GM23338 (cell line): ENCODE measurements at regions not wholly inside any gene's neighbourhood (a gene's known extent, or its start where the extent isn't known, plus 50 kb on each side); places are given as distances from the start of the nearest gene placed in this dataset.

ENCODE experiments used
- EZH2phosphoT487 ChIP-seq: fragments of 200-600 bp; sonication (generic); IDR thresholded peaks from one replicate; pipeline ENCODE4 v1.8.1; 2018; ENCODE audit warnings: antibody characterized with exemption; ENCODE audit not compliant: unreplicated experiment
- TF ChIP-seq, protein P1 (sequence below), 2 experiments: fragments of 200-600 bp in 1 of 2; sonication (generic) in 1 of 2; conservative IDR thresholded peaks; 2 replicates each; pipeline versions ENCODE4 v1.5.1 to v1.6.1; 2016 to 2017; ENCODE audit warnings: antibody characterized with exemption in 2 of 2, low read depth in 2 of 2, mild to moderate bottlenecking in 2 of 2, moderate library complexity in 1 of 2

- no peak for TF ChIP-seq EZH2phosphoT487
- TF ChIP-seq, protein P1, sequence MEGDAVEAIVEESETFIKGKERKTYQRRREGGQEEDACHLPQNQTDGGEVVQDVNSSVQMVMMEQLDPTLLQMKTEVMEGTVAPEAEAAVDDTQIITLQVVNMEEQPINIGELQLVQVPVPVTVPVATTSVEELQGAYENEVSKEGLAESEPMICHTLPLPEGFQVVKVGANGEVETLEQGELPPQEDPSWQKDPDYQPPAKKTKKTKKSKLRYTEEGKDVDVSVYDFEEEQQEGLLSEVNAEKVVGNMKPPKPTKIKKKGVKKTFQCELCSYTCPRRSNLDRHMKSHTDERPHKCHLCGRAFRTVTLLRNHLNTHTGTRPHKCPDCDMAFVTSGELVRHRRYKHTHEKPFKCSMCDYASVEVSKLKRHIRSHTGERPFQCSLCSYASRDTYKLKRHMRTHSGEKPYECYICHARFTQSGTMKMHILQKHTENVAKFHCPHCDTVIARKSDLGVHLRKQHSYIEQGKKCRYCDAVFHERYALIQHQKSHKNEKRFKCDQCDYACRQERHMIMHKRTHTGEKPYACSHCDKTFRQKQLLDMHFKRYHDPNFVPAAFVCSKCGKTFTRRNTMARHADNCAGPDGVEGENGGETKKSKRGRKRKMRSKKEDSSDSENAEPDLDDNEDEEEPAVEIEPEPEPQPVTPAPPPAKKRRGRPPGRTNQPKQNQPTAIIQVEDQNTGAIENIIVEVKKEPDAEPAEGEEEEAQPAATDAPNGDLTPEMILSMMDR (conservative IDR thresholded peaks at IDR 0.05; ENCODE audit: low read depth in 2 of 2) = no peak
Observed at GRCh38 chr7:131202451-131202850, 125.2 kb upstream of the MKLN1 start.
